ENCODE measurements at regions not wholly inside any gene's neighbourhood (a gene's known extent, or its start where the extent isn't known, plus 50 kb on each side); places are given as distances from the start of the nearest gene placed in this dataset.
"Not testable (repeated sequence)": the region's sequence is repeated elsewhere in the genome, so short reads cannot be mapped to it uniquely, and the experiment has no call there.

GRCh38 chr7:110507369-110507768 is 583.6 kb upstream of the LRRN3 start:
- WGBS, result 95% methylated on average over 1 of the region's 1 CpG
- no peaks in the 10 kb centered on the region for H3K4me1 ChIP-seq

DNA sequence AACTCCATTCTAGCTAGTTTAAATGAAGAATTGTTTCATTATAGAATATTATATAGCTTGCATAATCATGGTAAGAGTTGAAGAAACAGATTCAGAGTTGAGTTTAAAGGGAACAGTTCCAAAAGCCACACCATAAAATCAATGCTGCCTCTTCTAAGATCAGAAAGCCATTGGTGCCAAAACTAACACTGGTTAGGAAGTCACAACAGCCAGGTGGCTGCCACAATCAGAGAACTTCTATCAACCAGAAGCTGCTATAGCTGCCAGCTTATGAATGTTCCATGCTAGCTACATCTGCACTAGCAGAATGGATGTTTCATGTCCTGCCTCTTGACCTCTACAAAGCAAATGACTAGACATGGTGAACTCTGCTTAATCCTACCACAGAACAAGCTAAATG is 583.1 kb upstream of the LRRN3 start:
- Histone ChIP-seq H3K9me3 (no peaks in the 10 kb centered on the region), H3K4me1 (no peaks in the 10 kb centered on the region), H3K27me3 (no peaks in the 10 kb centered on the region), H3K36me3 (no peaks in the 10 kb centered on the region), H3K4me3 (no peak overlapping the region), H3K27ac (replicated peaks in 1 of 4) (no peak overlapping the region)
- DNase-seq (ENCODE audit: extremely low spot score), result no peak
- no peak for TF ChIP-seq CTCF (IDR thresholded peaks at IDR 0.05)
- no peak for TF ChIP-seq POLR2AphosphoS5 (IDR thresholded peaks at IDR 0.05)
- no peak for TF ChIP-seq POLR2A (IDR thresholded peaks at IDR 0.05; ENCODE audit: low read depth)
- no peak for TF ChIP-seq EP300 (IDR thresholded peaks at IDR 0.05)
- intact Hi-C loops (cut with DNase I), result loop anchor here (10.0 kb wide), 1 partner anchor 53 kb away; no protein-coding TSS in a partner anchor

More at GRCh38 chr7:110507369-110507768, 583.6 kb upstream of the LRRN3 start:
- Histone ChIP-seq H3K9me3 (no peaks in the 10 kb centered on the region), H3K27me3 (no peaks in the 10 kb centered on the region), H3K4me3 (no peak overlapping the region), H3K27ac (replicated peaks in 1 of 4) (no peak overlapping the region), H3K36me3 (no peaks in the 10 kb centered on the region)
- TF ChIP-seq POLR2A (IDR thresholded peaks at IDR 0.05; ENCODE audit: low read depth), result no peak
- no peak for TF ChIP-seq CTCF (IDR thresholded peaks at IDR 0.05)
- TF ChIP-seq POLR2AphosphoS5 (IDR thresholded peaks at IDR 0.05), result no peak
- no peak for TF ChIP-seq EP300 (IDR thresholded peaks at IDR 0.05)
- no peak for DNase-seq (ENCODE audit: extremely low spot score)
- intact Hi-C loops (cut with DNase I), result loop anchor here (10.0 kb wide), 1 partner anchor 53 kb away; no protein-coding TSS in a partner anchor

DNA sequence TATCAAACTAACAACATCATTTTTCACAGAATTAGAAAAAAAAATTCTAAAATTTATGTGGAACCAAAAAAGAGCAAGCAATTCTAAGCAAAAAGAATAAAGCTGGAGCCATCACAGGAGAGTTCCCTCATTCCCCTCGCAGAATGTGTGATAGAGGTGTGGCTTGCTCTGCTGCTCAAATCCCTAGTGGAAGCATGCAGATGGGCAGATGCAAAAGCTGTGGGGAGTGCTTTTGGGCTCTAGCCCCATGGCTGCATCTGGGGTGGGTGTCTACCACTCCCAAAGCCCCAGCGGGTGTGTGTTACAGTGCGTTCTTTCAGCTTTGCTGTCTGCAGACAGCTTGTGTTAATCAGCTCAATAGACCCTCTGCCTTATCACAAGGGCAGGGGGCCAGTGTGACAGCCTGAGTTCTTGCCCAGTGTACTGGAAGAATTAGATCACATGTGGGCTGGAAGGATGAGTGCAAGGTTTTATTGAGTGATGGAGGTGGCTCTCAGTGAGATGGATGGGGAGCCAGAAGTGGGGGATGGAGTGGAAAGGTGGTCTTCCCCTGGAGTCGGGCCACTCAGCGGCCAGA is 575.9 kb upstream of the LRRN3 start:
- H3K4me1 ChIP-seq; H3K36me3 ChIP-seq; intact Hi-C loops (cut with DNase I); DNase-seq (ENCODE audit: extremely low spot score); H3K27ac ChIP-seq (replicated peaks in 1 of 4); H3K9me3 ChIP-seq; H3K4me3 ChIP-seq; H3K27me3 ChIP-seq: not testable (repeated sequence)
- WGBS, result 54% methylated on average over 5 of the region's 5 CpGs

- H3K4me3 ChIP-seq, result no peak overlapping the region
These were observed 571.1 kb upstream of the LRRN3 start for GRCh38 chr7:110519851-110520250.

GRCh38 chr7:110521357-110521911 is 569.5 kb upstream of the LRRN3 start:
- Histone ChIP-seq H3K27me3 (no peaks in the 10 kb centered on the region), H3K27ac (replicated peaks in 1 of 4) (no peak overlapping the region), H3K36me3 (no peaks in the 10 kb centered on the region), H3K4me1 (no peaks in the 10 kb centered on the region), H3K9me3 (no peaks in the 10 kb centered on the region), H3K4me3 (no peak overlapping the region)
- WGBS, result 87% methylated on average over 8 of the region's 8 CpGs
- no peak for DNase-seq (ENCODE audit: extremely low spot score)
- intact Hi-C loops (cut with DNase I), result no loop called here
- TF ChIP-seq CTCF (IDR thresholded peaks at IDR 0.05) (no peak), POLR2A (IDR thresholded peaks at IDR 0.05; ENCODE audit: low read depth) (no peak), EP300 (IDR thresholded peaks at IDR 0.05) (no peak), POLR2AphosphoS5 (IDR thresholded peaks at IDR 0.05) (no peak)

More at GRCh38 chr7:110519851-110520250, 571.1 kb upstream of the LRRN3 start:
- H3K36me3 ChIP-seq, result no peaks in the 10 kb centered on the region
- H3K27me3 ChIP-seq, result no peaks in the 10 kb centered on the region
- intact Hi-C loops (cut with DNase I), result no loop called here
- no peaks in the 10 kb centered on the region for H3K4me1 ChIP-seq
- DNase-seq (ENCODE audit: extremely low spot score), result no peak
- H3K9me3 ChIP-seq, result no peaks in the 10 kb centered on the region
- WGBS, result 100% methylated on average over 5 of the region's 8 CpGs
- H3K27ac ChIP-seq (replicated peaks in 1 of 4), result no peak overlapping the region
- TF ChIP-seq EP300 (IDR thresholded peaks at IDR 0.05), result no peak
- no peak for TF ChIP-seq POLR2AphosphoS5 (IDR thresholded peaks at IDR 0.05)
- no peak for TF ChIP-seq CTCF (IDR thresholded peaks at IDR 0.05)
- no peak for TF ChIP-seq POLR2A (IDR thresholded peaks at IDR 0.05; ENCODE audit: low read depth)

All from esophagus muscularis mucosa (tissue), 4 donors.